SK-N-MC (cell line): ENCODE measurements at regions not wholly inside any gene's neighbourhood (a gene's known extent, or its start where the extent isn't known, plus 50 kb on each side); places are given as distances from the start of the nearest gene placed in this dataset.

Experiments
- EZH2 ChIP-seq: fragments of 200-600 bp; sonication (generic); IDR thresholded peaks from one replicate; pipeline ENCODE4 v1.6.1; 2017; ENCODE audit warnings: antibody characterized with exemption
- POLR2AphosphoS5 ChIP-seq: IDR thresholded peaks from 2 replicates; pipeline ENCODE4 v1.6.1; 2012; ENCODE audit warnings: mild to moderate bottlenecking, low read depth, low read length, borderline replicate concordance

- no peak for TF ChIP-seq POLR2AphosphoS5
- TF ChIP-seq EZH2, result no peak
Observed at GRCh38 chr2:95670686-95671085, 78.9 kb downstream of the TRIM43 start.
